SU-DHL-6 (cell line): ENCODE measurements at regions not wholly inside any gene's neighbourhood (a gene's known extent, or its start where the extent isn't known, plus 50 kb on each side); places are given as distances from the start of the nearest gene placed in this dataset.

ENCODE experiments used
- H2AFZ ChIP-seq: fragments of 200-600 bp; sonication (generic); 2 replicates; pipeline ENCODE4 v1.6.1; 2014; ENCODE audit warnings: low read depth, mild to moderate bottlenecking, moderate library complexity, mixed read lengths, antibody characterized with exemption, low read length; ENCODE audit not compliant: severe bottlenecking
- H3F3A ChIP-seq: fragments of 200-600 bp; shearing (Covaris generic); 2 replicates; pipeline ENCODE4 v1.6.0; 2016; ENCODE audit warnings: antibody characterized with exemption, mild to moderate bottlenecking; ENCODE audit not compliant: insufficient read depth
- H3K27ac ChIP-seq: fragments of 200-600 bp; sonication (generic); 2 replicates; pipeline ENCODE4 v1.5.1; 2016; ENCODE audit warnings: low read depth, mild to moderate bottlenecking, low read length, moderate library complexity, mixed read lengths
- H3K27me3 ChIP-seq: fragments of 200-600 bp; sonication (generic), shearing (Covaris generic); 2 replicates; pipeline ENCODE4 v1.6.0; 2014; ENCODE audit warnings: mild to moderate bottlenecking, low read length
- H3K36me3 ChIP-seq: fragments of 200-600 bp; sonication (generic); 2 replicates; pipeline ENCODE4 v1.6.1; 2014; ENCODE audit warnings: mild to moderate bottlenecking, low read length, mixed read lengths
- H3K4me2 ChIP-seq: fragments of 300-600, 200-600 bp; shearing (Covaris generic), sonication (generic); 2 replicates; pipeline ENCODE4 v1.6.0; 2014; ENCODE audit warnings: low read length, low read depth, mild to moderate bottlenecking; ENCODE audit not compliant: poor library complexity, severe bottlenecking
- H3K4me3 ChIP-seq: fragments of 200-600 bp; sonication (generic); 2 replicates; pipeline ENCODE4 v1.5.1; 2014; ENCODE audit warnings: antibody characterized with exemption, low read length, mild to moderate bottlenecking, mixed read lengths; ENCODE audit not compliant: insufficient read depth, poor library complexity, severe bottlenecking
- H3K79me2 ChIP-seq: fragments of 200-600 bp; sonication (generic); 2 replicates; pipeline ENCODE4 v1.6.1; 2014; ENCODE audit warnings: mild to moderate bottlenecking, low read length, moderate library complexity; ENCODE audit not compliant: insufficient read depth
- H3K9ac ChIP-seq: fragments of 200-600 bp; sonication (generic); 2 replicates; pipeline ENCODE4 v1.7.0; 2014; ENCODE audit warnings: mild to moderate bottlenecking, low read length
- H3K9me2 ChIP-seq: fragments of 200-600 bp; sonication (generic); replicated peaks from 2 replicates; pipeline ENCODE4 v1.6.1; 2014; ENCODE audit warnings: low read length; ENCODE audit not compliant: insufficient read depth
- H3K9me3 ChIP-seq: fragments of 200-600 bp; sonication (generic); 2 replicates; pipeline ENCODE4 v1.6.1; 2014; ENCODE audit warnings: low read length, mixed read lengths; ENCODE audit not compliant: insufficient read depth
- H4K20me1 ChIP-seq: fragments of 200-600 bp; sonication (generic); 2 replicates; pipeline ENCODE4 v1.6.1; 2014; ENCODE audit warnings: low read depth, mild to moderate bottlenecking, antibody characterized with exemption, low read length, moderate library complexity, mixed read lengths
- EZH2phosphoT487 ChIP-seq: fragments of 200-600 bp; sonication (generic), shearing (Covaris generic); conservative IDR thresholded peaks from 2 replicates; pipeline ENCODE4 v1.6.1; 2018; ENCODE audit warnings: mild to moderate bottlenecking, antibody characterized with exemption, low read length, moderate library complexity, mixed read lengths
- TF ChIP-seq, protein P1 (sequence below): fragments of 200-600 bp; sonication (generic); IDR thresholded peaks from one replicate; pipeline ENCODE4 v1.5.1; 2017; ENCODE audit warnings: antibody characterized with exemption, mild to moderate bottlenecking, low read length, moderate library complexity; ENCODE audit not compliant: insufficient read depth, poor library complexity, severe bottlenecking

DNA sequence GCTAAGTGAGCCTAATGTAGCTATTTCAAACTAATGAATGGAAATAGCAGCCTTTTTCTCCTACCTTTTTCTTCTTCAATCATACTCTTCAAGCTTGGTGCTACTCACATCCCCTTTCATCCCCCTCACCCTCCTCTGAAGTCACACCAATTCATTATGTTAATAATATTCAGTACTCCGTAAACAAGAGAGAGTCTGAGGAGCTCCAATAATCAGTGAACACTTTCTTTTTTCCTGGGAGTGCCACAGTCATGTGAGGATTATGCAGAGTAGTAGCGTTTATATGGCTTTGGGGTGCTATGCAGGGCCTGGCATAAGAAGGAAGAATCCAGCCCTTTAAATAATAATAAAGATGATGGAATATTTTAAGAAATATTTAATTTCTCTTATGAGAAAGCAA, 354.3 kb upstream of the CTNND2 start:
- Histone ChIP-seq H3K9me3 (no peaks in the 10 kb centered on the region), H3K36me3 (no peaks in the 10 kb centered on the region), H3K27ac (no peak overlapping the region), H3K9me2 (no peaks in the 10 kb centered on the region), H3K27me3 (no peaks in the 10 kb centered on the region), H3F3A (no peaks in the 10 kb centered on the region), H4K20me1 (no peaks in the 10 kb centered on the region), H3K4me3 (no peak overlapping the region), H3K4me2 (no peak overlapping the region), H3K9ac (no peak overlapping the region), H2AFZ (no peak overlapping the region), H3K79me2 (no peaks in the 10 kb centered on the region)
- TF ChIP-seq, protein P1, sequence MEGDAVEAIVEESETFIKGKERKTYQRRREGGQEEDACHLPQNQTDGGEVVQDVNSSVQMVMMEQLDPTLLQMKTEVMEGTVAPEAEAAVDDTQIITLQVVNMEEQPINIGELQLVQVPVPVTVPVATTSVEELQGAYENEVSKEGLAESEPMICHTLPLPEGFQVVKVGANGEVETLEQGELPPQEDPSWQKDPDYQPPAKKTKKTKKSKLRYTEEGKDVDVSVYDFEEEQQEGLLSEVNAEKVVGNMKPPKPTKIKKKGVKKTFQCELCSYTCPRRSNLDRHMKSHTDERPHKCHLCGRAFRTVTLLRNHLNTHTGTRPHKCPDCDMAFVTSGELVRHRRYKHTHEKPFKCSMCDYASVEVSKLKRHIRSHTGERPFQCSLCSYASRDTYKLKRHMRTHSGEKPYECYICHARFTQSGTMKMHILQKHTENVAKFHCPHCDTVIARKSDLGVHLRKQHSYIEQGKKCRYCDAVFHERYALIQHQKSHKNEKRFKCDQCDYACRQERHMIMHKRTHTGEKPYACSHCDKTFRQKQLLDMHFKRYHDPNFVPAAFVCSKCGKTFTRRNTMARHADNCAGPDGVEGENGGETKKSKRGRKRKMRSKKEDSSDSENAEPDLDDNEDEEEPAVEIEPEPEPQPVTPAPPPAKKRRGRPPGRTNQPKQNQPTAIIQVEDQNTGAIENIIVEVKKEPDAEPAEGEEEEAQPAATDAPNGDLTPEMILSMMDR = no peak
- no peak for TF ChIP-seq EZH2phosphoT487

DNA sequence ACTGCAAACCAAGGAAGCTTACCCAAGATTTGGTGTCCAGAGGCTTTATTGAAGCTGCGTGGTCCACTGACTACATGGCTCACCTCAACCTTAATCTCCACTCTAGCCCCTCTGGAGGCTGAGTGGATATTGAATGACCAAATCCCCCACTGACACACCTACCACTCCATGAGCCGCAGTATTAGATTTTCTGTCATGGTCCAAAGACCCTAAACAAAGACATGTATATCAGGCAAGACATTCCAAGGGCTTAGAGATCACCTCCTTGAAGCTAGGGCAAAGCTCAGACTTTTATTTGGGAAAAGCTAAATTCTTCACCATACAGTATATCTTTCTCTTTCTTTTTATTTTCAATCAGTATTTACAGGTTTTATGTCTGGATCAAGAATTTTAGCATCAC, 346.2 kb upstream of the CTNND2 start:
- Histone ChIP-seq H3K79me2 (no peaks in the 10 kb centered on the region), H3K4me3 (no peak overlapping the region), H3K9me2 (no peaks in the 10 kb centered on the region), H3K36me3 (no peaks in the 10 kb centered on the region), H3K27me3 (no peaks in the 10 kb centered on the region), H3K4me2 (no peak overlapping the region), H3K9me3 (no peaks in the 10 kb centered on the region), H3F3A (no peaks in the 10 kb centered on the region), H2AFZ (no peak overlapping the region), H3K9ac (no peak overlapping the region), H4K20me1 (no peaks in the 10 kb centered on the region), H3K27ac (no peak overlapping the region)
- TF ChIP-seq, protein P1 = no peak
- no peak for TF ChIP-seq EZH2phosphoT487

DNA sequence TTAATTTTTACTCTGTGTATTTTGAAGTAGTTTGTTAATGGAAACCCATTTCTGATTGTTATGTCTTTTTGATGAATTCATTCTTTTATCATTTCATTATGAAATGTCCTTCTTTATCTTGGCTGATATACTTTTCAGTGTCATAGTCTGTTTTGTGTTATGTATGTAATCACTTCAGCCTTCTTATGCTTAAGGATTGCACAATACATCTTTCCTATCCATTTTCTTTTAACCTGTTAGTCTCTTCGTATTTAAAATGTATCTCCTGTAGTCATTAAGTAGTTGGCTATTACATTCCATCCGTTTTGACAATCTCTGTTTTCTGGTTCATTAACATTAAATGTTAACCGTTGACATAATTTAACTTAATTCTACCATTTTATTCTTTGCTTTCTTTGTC, 344.6 kb upstream of the CTNND2 start:
- no peaks in the 10 kb centered on the region for H3K36me3 ChIP-seq
- no peaks in the 10 kb centered on the region for H3K27me3 ChIP-seq
- H3K79me2 ChIP-seq = no peaks in the 10 kb centered on the region
- no peaks in the 10 kb centered on the region for H4K20me1 ChIP-seq
- H3K4me2 ChIP-seq = no peak overlapping the region
- H3F3A ChIP-seq = no peaks in the 10 kb centered on the region
- TF ChIP-seq, protein P1 = no peak
- no peak for TF ChIP-seq EZH2phosphoT487
- no peaks in the 10 kb centered on the region for H3K9me2 ChIP-seq
- no peak overlapping the region for H3K9ac ChIP-seq
- H3K27ac ChIP-seq = no peak overlapping the region
- no peaks in the 10 kb centered on the region for H3K9me3 ChIP-seq
- H3K4me3 ChIP-seq = no peak overlapping the region
- no peak overlapping the region for H2AFZ ChIP-seq
